HepG2 (cell line): ENCODE measurements at regions not wholly inside any gene's neighbourhood (a gene's known extent, or its start where the extent isn't known, plus 50 kb on each side); places are given as distances from the start of the nearest gene placed in this dataset.
"Not testable (repeated sequence)": the region's sequence is repeated elsewhere in the genome, so short reads cannot be mapped to it uniquely, and the experiment has no call there.

Source experiments
- ATAC-seq: fragments of 200-7000 bp; cut with Tn5 transposase; 3 replicates; pipeline ENCODE4 v1.9.1; 2020; ENCODE audit warnings: mild to moderate bottlenecking, moderate library complexity
- BruUV-seq: library from RNA; stranded (reverse); fragments of 400-500 nt; replicated peaks from 2 replicates; lab custom pipeline; 2021; lab: Mats Ljungman, UMichigan
- CTCF ChIA-PET: fragments of 300-600 bp; formaldehyde crosslinking; extraction: SDS; loops from one replicate; lab custom pipeline; 2021; ENCODE audit warnings: low total read pairs, inconsistent platforms, low intra/inter-chr PET ratio; lab: Yijun Ruan, JAX
- POLR2A ChIA-PET: fragments of 350-600 bp; sonication (Branson Sonifier 250); formaldehyde crosslinking; loops from one replicate; lab custom pipeline; 2020; ENCODE audit warnings: antibody characterized with exemption, inconsistent platforms; lab: Yijun Ruan, JAX
- DNase-seq: peaks from one replicate; pipeline ENCODE4 v3.0.0-alpha.2; 2015; ENCODE audit warnings: low spot score
- FAIRE-seq: peaks from 3 replicates; lab custom pipeline; 2011; peaks lifted over from hg19 to GRCh38; lab: Jason Lieb, UNC
- H2AFZ ChIP-seq: one replicate; pipeline ENCODE4 v1.6.1; 2011; ENCODE audit warnings: low read length, inconsistent platforms
- H3K27ac ChIP-seq: fragments of 300-600 bp; 3 replicates; pipeline ENCODE4 v1.8.0; 2011; ENCODE audit warnings: mixed run types, mild to moderate bottlenecking, mixed read lengths, low read length, inconsistent platforms; ENCODE audit not compliant: insufficient read depth; ENCODE audit errors: extremely low read length
- H3K27me3 ChIP-seq, 2 experiments: fragments of 200-600 bp in 1 of 2; 2 replicates in 1 of 2; 3 replicates in 1 of 2; pipeline versions ENCODE4 v1.6.0 to v1.8.0; 2011; ENCODE audit warnings: low read length in 2 of 2, mild to moderate bottlenecking in 2 of 2, moderate library complexity in 2 of 2, inconsistent platforms in 1 of 2; ENCODE audit not compliant: insufficient read depth in 2 of 2, control insufficient read depth in 1 of 2
- H3K36me3 ChIP-seq, 2 experiments: fragments of 200-600 bp in 1 of 2; replicated peaks in 1 of 2; 2 replicates in 1 of 2; 3 replicates in 1 of 2; pipeline versions ENCODE4 v1.5.1 to v1.8.0; 2011; ENCODE audit warnings: low read length in 2 of 2, inconsistent platforms in 1 of 2; ENCODE audit not compliant: insufficient read depth in 2 of 2, control insufficient read depth in 1 of 2
- H3K4me1 ChIP-seq: 2 replicates; pipeline ENCODE4 v1.5.1; 2012; ENCODE audit warnings: low read length, inconsistent platforms; ENCODE audit not compliant: insufficient read depth
- H3K4me2 ChIP-seq: 2 replicates; pipeline ENCODE4 v1.6.0; 2011; ENCODE audit warnings: low read depth, low read length, inconsistent platforms
- H3K4me3 ChIP-seq, 3 experiments: fragments of 200-600 bp in 1 of 3; sonication (generic), shearing (Covaris generic) in 1 of 3; replicated peaks in 1 of 3; 2 replicates each; pipeline ENCODE4 v1.5.1; 2011 to 2016; ENCODE audit warnings: low read length in 3 of 3, inconsistent platforms in 2 of 3, low read depth in 2 of 3, mild to moderate bottlenecking in 2 of 3, control low read depth in 1 of 3, mixed read lengths in 1 of 3; ENCODE audit not compliant: insufficient read depth in 1 of 3
- H3K79me2 ChIP-seq: one replicate; pipeline ENCODE4 v1.6.1; 2011; ENCODE audit warnings: low read length, inconsistent platforms; ENCODE audit not compliant: insufficient read depth
- H3K9ac ChIP-seq: 2 replicates; pipeline ENCODE4 v1.6.0; 2011; ENCODE audit warnings: mild to moderate bottlenecking, low read depth, low read length, inconsistent platforms; ENCODE audit not compliant: insufficient read depth
- H3K9me3 ChIP-seq: 2 replicates; pipeline ENCODE4 v1.5.1; 2012; ENCODE audit warnings: mild to moderate bottlenecking, low read length
- H4K20me1 ChIP-seq: 2 replicates; pipeline ENCODE4 v1.6.0; 2011; ENCODE audit warnings: inconsistent platforms, mild to moderate bottlenecking, low read length, moderate library complexity; ENCODE audit not compliant: insufficient read depth
- ADNP ChIP-seq: sonication (generic); formaldehyde crosslinking; IDR thresholded peaks from 2 replicates; pipeline ENCODE4 v1.4.0; 2020; ENCODE audit warnings: missing genetic modification reagents
- ATF7-NPFF ChIP-seq: sonication (generic); formaldehyde crosslinking; IDR thresholded peaks from 2 replicates; pipeline ENCODE4 v1.8.1; 2023; ENCODE audit warnings: mild to moderate bottlenecking, low read depth, missing genetic modification reagents, moderate library complexity
- CBX5 ChIP-seq: sonication (generic); formaldehyde crosslinking; IDR thresholded peaks from 2 replicates; pipeline ENCODE4 v1.4.0; 2020; ENCODE audit warnings: missing genetic modification reagents, borderline replicate concordance
- CHD4 ChIP-seq: fragments of 200-600 bp; sonication (generic); IDR thresholded peaks from 2 replicates; pipeline ENCODE4 v1.7.0; 2017; ENCODE audit warnings: mild to moderate bottlenecking, low read length, borderline replicate concordance
- ELF4 ChIP-seq: sonication (generic); formaldehyde crosslinking; IDR thresholded peaks from 2 replicates; pipeline ENCODE4 v1.5.0; 2020; ENCODE audit warnings: missing genetic modification reagents, mild to moderate bottlenecking, moderate library complexity, borderline replicate concordance
- FOXP1 ChIP-seq, 2 experiments: fragments of 450-650 bp in 1 of 2; IDR thresholded peaks; 2 replicates each; pipeline ENCODE4 v1.6.1; 2017 to 2018; ENCODE audit warnings: antibody characterized with exemption in 1 of 2
- ZNF224 ChIP-seq: sonication (generic); formaldehyde crosslinking; IDR thresholded peaks from 2 replicates; pipeline ENCODE4 v1.5.0; 2020; ENCODE audit warnings: mild to moderate bottlenecking, missing genetic modification reagents
- ZNF281 ChIP-seq: sonication (generic); formaldehyde crosslinking; IDR thresholded peaks from 2 replicates; pipeline ENCODE4 v1.4.0; 2020; ENCODE audit warnings: missing genetic modification reagents, borderline replicate concordance
- ZNF557 ChIP-seq: sonication (generic); formaldehyde crosslinking; IDR thresholded peaks from 2 replicates; pipeline ENCODE4 v1.4.0; 2020; ENCODE audit warnings: missing genetic modification reagents
- ZNF788 ChIP-seq: sonication (generic); formaldehyde crosslinking; IDR thresholded peaks from 2 replicates; pipeline ENCODE4 v1.5.0; 2020; ENCODE audit warnings: mild to moderate bottlenecking, missing genetic modification reagents, borderline replicate concordance
- ZNF800 ChIP-seq: sonication (generic); formaldehyde crosslinking; IDR thresholded peaks from 2 replicates; pipeline ENCODE4 v1.4.0; 2020; ENCODE audit warnings: missing genetic modification reagents
- WGBS: methylation state at CpG from one replicate; pipeline ENCODE4 v1.1.6; 2017; ENCODE audit warnings: low lambda C conversion rate; 5-methylcytosine and 5-hydroxymethylcytosine counted together
- in situ Hi-C: cut with HindIII; loops from 2 replicates; pipeline ENCODE4 v1.10.0; 2017; ENCODE audit warnings: low pct_unique_long_range_greater_than_20kb; ENCODE audit not compliant: extremely low pct_ligation_motif_present
- intact Hi-C: fragments of 100-400 bp; cut with micrococcal nuclease; formaldehyde crosslinking; loops from one replicate; pipeline ENCODE4 v1.10.0; 2022; ENCODE audit not compliant: unreplicated experiment

- intact Hi-C loops, H3K4me3 ChIP-seq, H3K27ac ChIP-seq, H3K27me3 ChIP-seq, DNase-seq, H4K20me1 ChIP-seq, H3K9me3 ChIP-seq, H3K4me1 ChIP-seq, in situ Hi-C loops, BruUV-seq, H2AFZ ChIP-seq, CTCF ChIA-PET, ATAC-seq, POLR2A ChIA-PET, H3K36me3 ChIP-seq, H3K79me2 ChIP-seq, H3K9ac ChIP-seq, H3K4me2 ChIP-seq, FAIRE-seq: not testable (repeated sequence)
- TF ChIP-seq ZNF281: peak; percentile 60; the same call in 1 of the 2 replicates
- WGBS: 20% methylated on average over 7 of the region's 15 CpGs
These were observed 634.3 kb upstream of the CHD1 start for GRCh38 chr5:99562937-99563627.

GRCh38 chr5:99553211-99553810 lies 624.5 kb upstream of the CHD1 start:
- Histone ChIP-seq H2AFZ (no peak overlapping the region), H3K27me3 (no peaks in the 10 kb centered on the region), H3K4me1 (no peaks in the 10 kb centered on the region), H3K36me3 (no peaks in the 10 kb centered on the region), H3K79me2 (no peaks in the 10 kb centered on the region), H3K9me3 (no peaks in the 10 kb centered on the region), H4K20me1 (no peaks in the 10 kb centered on the region), H3K4me3 (no peak overlapping the region), H3K9ac (no peak overlapping the region), H3K27ac (no peak overlapping the region), H3K4me2 (no peak overlapping the region)
- TF ChIP-seq ZNF557 (CRISPR knock-in tag): no peak
- TF ChIP-seq CHD4: no peak
- TF ChIP-seq ELF4 (CRISPR knock-in tag): no peak
- no peak for TF ChIP-seq ZNF788 (CRISPR knock-in tag)
- no peak for TF ChIP-seq FOXP1 (IDR thresholded peaks at IDR 0.05)
- no peak for TF ChIP-seq FOXP1 (CRISPR knock-in tag; IDR thresholded peaks at IDR 0.05)
- no peak for TF ChIP-seq ZNF800 (CRISPR knock-in tag)
- no peak for TF ChIP-seq ADNP (CRISPR knock-in tag)
- TF ChIP-seq ATF7-NPFF (CRISPR knock-in tag): no peak
- no peak for TF ChIP-seq CBX5 (CRISPR knock-in tag)
- no peak for TF ChIP-seq ZNF224 (CRISPR knock-in tag)
- intact Hi-C loops: no loop called here
- FAIRE-seq (no peak), DNase-seq (no peak), ATAC-seq (no peak)
- POLR2A ChIA-PET: no interaction called here
- CTCF ChIA-PET: no interaction called here
- in situ Hi-C loops: no loop called here
- 0% methylated on average over 1 of the region's 1 CpG for WGBS
- BruUV-seq: no TSS peak
